ENCODE measurements at regions not wholly inside any gene's neighbourhood (a gene's known extent, or its start where the extent isn't known, plus 50 kb on each side); places are given as distances from the start of the nearest gene placed in this dataset.

GRCh38 chrY:3037471-3037870 lies 102.3 kb downstream of the ZFY start:
- Histone ChIP-seq H3K9me3 (ENCODE audit: low read length) (no peaks in the 10 kb centered on the region), H4K20me1 (ENCODE audit: insufficient read depth, low read length) (no peaks in the 10 kb centered on the region), H3K27ac (ENCODE audit: low read depth, low read length, poor library complexity, severe bottlenecking) (no peak overlapping the region), H3K4me3 (ENCODE audit: low read depth, low read length, poor library complexity, severe bottlenecking) (no peak overlapping the region), H3F3A (ENCODE audit: insufficient read depth, low read length) (no peaks in the 10 kb centered on the region), H2AFZ (ENCODE audit: low read length) (no peak overlapping the region), H3K9me2 (ENCODE audit: low read depth, low read length) (no peaks in the 10 kb centered on the region), H3K4me2 (ENCODE audit: low read length) (no peak overlapping the region), H3K79me2 (ENCODE audit: insufficient read depth, low read length) (no peaks in the 10 kb centered on the region), H3K27me3 (ENCODE audit: insufficient read depth, low read length) (no peaks in the 10 kb centered on the region), H3K4me1 (ENCODE audit: insufficient read depth, low read length, severe bottlenecking) (peaks cover 11% of the 10 kb centered on the region), H3K36me3 (ENCODE audit: insufficient read depth, low read length) (no peaks in the 10 kb centered on the region), H3K9ac (ENCODE audit: low read length) (no peak overlapping the region)
- no peak for TF ChIP-seq EZH2 (IDR thresholded peaks at IDR 0.05; ENCODE audit: borderline replicate concordance, low read length)
- TF ChIP-seq CTCF (IDR thresholded peaks at IDR 0.05; ENCODE audit: low read length), result no peak

DNA sequence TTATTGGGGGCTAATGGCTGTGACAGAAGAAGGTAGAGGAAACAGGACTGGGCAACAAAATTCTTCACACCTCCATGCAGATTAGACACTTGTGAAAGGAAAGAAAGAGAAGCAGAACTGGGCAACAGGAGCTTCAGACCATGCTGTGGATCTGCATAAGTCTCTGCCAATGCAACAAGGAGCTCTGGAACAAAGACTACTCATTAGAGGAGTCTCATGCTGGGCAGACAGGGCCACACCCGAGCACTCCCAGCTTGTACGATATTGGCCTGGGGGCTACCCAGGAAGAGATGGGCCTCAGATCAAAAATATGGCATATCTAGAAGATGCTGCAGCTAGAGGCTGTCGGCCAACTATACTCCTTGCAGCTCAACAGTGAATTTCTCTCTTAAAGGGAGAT lies 105.2 kb downstream of the ZFY start:
- Histone ChIP-seq H4K20me1 (ENCODE audit: insufficient read depth, low read length) (no peaks in the 10 kb centered on the region), H3K36me3 (ENCODE audit: insufficient read depth, low read length) (no peaks in the 10 kb centered on the region), H2AFZ (ENCODE audit: low read length) (no peak overlapping the region), H3K79me2 (ENCODE audit: insufficient read depth, low read length) (no peaks in the 10 kb centered on the region), H3K4me2 (ENCODE audit: low read length) (no peak overlapping the region), H3K27ac (ENCODE audit: low read depth, low read length, poor library complexity, severe bottlenecking) (no peak overlapping the region), H3K4me1 (ENCODE audit: insufficient read depth, low read length, severe bottlenecking) (peaks cover 17% of the 10 kb centered on the region), H3K9ac (ENCODE audit: low read length) (no peak overlapping the region), H3F3A (ENCODE audit: insufficient read depth, low read length) (no peaks in the 10 kb centered on the region), H3K9me2 (ENCODE audit: low read depth, low read length) (no peaks in the 10 kb centered on the region), H3K27me3 (ENCODE audit: insufficient read depth, low read length) (no peaks in the 10 kb centered on the region), H3K4me3 (ENCODE audit: low read depth, low read length, poor library complexity, severe bottlenecking) (no peak overlapping the region), H3K9me3 (ENCODE audit: low read length) (no peaks in the 10 kb centered on the region)
- no peak for TF ChIP-seq CTCF (IDR thresholded peaks at IDR 0.05; ENCODE audit: low read length)
- TF ChIP-seq EZH2 (IDR thresholded peaks at IDR 0.05; ENCODE audit: borderline replicate concordance, low read length), result no peak

DNA sequence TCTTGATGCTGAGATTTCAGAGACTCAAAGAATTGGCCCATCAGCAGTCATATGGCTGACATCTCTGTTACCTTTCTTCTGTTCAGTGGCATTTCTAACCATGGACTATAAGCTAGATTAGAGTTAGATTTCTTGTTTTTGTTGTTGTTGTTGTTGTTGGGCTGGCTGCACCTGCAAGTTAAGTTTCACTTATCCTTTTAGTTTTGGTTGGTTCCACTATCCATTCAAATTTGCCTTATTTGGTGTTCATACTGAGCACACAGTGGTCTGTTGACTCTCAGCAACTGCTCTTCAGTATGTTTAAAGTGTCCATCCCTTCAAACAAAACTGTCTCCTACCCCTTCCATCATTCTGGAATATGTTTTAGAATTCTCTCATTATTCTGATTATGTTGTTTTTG lies 106.8 kb downstream of the ZFY start:
- Histone ChIP-seq H3K27ac (ENCODE audit: low read depth, low read length, poor library complexity, severe bottlenecking) (no peak overlapping the region), H3K36me3 (ENCODE audit: insufficient read depth, low read length) (no peaks in the 10 kb centered on the region), H4K20me1 (ENCODE audit: insufficient read depth, low read length) (no peaks in the 10 kb centered on the region), H3K4me1 (ENCODE audit: insufficient read depth, low read length, severe bottlenecking) (peaks cover 10% of the 10 kb centered on the region), H3K79me2 (ENCODE audit: insufficient read depth, low read length) (no peaks in the 10 kb centered on the region), H3K27me3 (ENCODE audit: insufficient read depth, low read length) (no peaks in the 10 kb centered on the region), H3K4me2 (ENCODE audit: low read length) (no peak overlapping the region), H3F3A (ENCODE audit: insufficient read depth, low read length) (no peaks in the 10 kb centered on the region), H3K9me3 (ENCODE audit: low read length) (no peaks in the 10 kb centered on the region), H3K9ac (ENCODE audit: low read length) (no peak overlapping the region), H3K9me2 (ENCODE audit: low read depth, low read length) (no peaks in the 10 kb centered on the region), H3K4me3 (ENCODE audit: low read depth, low read length, poor library complexity, severe bottlenecking) (no peak overlapping the region), H2AFZ (ENCODE audit: low read length) (no peak overlapping the region)
- TF ChIP-seq EZH2 (IDR thresholded peaks at IDR 0.05; ENCODE audit: borderline replicate concordance, low read length), result no peak
- TF ChIP-seq CTCF (IDR thresholded peaks at IDR 0.05; ENCODE audit: low read length), result no peak
